ENCODE measurements at regions not wholly inside any gene's neighbourhood (a gene's known extent, or its start where the extent isn't known, plus 50 kb on each side); places are given as distances from the start of the nearest gene placed in this dataset.
A peak's percentile ranks its signal among the peaks of the same experiment; 100 is the strongest.
"Not testable (repeated sequence)": the region's sequence is repeated elsewhere in the genome, so short reads cannot be mapped to it uniquely, and the experiment has no call there.

DNA sequence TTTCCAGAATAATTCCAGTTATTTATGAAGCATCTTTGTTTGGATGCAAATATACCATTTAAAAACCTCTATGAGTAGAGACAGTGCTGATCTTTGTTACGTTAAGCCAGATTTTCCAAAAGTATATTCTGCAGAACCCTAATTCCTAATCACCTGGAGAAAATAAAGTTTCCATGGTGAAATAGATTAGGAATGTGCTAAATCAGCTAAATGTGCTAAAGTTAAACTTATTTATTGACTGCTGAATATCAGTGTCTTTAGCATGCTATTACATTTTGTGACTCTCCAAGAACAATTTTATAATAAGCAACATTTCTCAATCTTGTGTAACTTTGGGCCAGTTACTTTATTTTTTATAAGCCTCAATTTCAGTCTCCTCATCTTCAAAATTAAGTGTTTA is 196.3 kb upstream of the NFIA start:
- no peak for DNase-seq

DNA sequence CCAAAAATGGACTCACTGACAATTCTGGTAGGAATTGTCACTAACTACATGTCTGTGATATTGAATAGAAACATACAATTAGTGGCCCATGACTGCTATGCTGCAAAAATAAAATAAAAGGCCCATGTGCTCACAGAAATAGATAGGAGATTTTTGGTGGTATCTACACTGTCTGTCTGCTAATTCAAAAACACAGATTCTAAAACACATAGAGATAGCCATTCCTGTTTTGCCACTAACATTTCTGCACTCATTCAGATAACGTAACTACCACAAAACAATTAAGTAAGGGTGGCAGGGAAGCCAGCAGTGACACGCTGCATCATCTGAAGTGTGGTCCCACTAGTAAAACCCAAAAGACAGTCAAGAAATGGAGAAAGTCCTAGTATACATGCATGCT is 202.2 kb upstream of the NFIA start:
- DNase-seq = no peak

DNA sequence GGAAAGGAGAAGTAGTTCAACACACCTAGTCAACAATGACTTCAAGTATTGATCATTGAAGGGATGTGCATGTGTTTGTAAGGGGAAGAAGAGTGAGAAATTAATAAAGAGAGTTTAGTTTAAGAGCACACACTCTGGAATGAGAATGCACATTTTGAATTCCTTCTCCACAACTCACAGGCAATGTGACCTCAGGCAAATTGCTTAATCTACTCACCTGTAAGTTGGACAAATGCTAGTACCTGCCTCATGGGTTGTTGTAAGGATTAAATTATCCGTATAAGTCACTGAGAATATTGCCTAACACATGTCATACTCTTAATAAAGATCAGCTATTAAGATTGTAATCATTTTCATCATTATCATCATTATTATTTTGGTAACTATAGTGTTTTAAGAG is 204.0 kb upstream of the NFIA start:
- no peak for DNase-seq

DNA sequence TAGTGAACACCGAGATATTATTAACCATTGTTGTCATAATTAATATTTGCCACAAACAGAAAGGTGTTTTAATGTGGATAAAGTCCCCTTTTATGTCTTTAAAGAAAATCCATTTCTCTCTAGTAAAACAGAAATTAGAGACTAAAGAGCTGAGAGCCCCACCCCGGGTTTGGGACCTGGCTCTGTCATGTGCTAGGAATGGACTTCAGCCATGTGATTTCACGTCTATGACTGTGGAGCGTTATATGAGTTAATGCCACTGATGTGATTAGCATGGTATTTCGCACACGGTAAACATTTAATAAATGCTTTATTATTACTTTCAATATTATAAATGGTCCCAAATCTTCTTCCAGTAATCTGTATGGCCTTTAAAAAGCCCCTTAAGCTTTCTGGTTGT is 205.0 kb upstream of the NFIA start:
- DNase-seq = no peak

DNA sequence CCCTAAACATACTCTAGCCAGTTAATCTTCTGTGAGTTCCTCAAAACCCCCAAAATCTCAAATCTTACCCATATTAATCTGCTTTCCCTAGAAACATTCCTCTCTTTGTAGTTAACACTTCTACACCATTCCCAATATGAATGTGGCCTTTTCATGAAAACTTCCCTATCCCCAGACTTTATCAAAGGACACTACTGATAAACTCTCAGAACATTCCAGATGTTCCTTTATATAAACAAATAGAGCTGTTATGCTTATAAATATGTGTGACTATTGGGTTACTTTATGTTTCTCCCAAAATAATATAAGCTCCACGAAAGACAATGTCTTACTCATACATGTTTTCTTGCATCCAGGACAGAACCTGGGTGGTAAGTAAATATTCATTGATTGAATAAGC is 205.4 kb upstream of the NFIA start:
- DNase-seq = no peak

DNA sequence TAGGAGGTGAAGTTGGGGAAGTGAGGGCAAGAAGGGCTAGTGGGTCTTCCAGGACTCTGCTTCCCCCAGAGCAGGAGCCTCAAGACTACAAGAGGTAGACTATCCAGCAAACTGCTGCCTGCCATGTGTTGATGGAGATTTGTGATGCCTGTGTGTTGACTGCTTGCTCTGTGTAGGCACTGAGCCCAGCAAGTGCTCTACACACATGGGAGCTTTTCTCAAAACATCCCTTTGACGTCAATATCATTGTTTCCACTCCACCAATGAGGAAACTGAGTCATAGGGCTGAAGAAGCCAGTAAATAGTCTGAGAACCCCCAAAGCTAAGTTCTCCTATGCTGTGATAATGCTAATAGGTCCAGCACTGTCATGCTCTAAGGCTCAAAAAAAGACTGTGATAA is 207.2 kb upstream of the NFIA start:
- no peak for DNase-seq

DNA sequence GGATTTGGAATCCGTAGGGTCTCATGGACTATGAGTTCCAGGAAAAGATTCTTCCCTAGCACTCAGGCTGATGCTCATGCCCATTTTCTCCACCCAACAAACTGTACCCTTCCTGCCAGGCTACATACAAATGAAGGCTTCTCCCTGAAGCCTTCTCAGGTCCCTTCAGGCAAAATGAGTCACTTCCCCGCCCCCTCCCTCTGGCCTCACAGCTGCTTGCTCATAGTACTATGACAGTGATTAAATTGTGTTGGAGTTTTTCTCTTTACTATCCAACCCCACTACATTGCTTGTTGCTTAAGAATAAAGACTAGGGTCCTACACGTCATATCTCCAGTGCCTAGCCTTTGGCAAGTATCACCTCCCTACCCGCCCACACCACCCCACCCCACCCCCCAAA is 207.6 kb upstream of the NFIA start:
- DNase-seq = peak; percentile 67

DNA sequence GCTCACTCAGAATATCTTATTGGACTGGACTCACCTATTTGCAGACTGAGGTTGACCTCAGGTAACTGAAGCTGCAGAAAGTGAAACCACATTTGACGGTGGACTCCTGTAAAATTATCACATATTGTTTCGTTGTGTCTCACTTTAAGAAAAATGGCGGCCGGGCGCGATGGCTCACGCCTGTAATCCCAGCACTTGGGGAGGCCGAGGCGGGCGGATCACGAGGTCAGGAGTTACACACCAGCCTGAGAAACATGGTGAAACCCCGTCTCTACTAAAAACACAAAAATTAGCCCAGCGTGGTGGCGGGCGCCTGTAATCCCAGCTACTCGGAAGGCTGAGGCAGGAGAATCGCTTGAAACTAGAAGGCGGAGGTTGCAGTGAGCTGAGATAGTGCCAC is 209.0 kb upstream of the NFIA start:
- DNase-seq = not testable (repeated sequence)

DNA sequence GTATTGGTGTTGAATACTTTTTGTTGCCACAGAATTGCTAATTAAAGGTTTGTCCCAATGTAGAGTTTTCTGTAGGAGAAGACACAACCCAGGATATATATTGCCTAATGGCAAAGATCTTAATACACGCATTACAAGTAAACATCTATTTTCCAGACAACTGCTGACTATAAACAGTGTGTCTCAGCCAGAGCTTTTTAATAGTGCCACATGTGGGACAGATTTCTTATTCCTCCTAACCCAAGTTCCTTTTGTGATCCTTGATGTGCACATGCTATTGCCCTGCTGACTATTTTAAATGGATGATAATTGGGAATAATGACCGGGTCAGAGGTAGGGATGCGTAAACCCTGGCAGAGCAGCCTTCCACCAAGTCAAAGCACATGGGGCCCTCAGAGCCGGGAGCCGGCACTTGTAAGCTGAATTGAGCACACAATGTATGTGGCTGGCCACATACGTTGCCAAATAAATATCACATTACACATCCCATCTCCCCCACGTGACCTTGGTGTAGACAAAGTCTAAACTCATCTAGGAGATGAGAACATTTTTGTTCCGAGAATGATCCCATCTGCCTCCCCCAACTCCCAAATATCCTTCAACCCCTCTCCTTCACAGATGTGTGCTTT is 209.8 kb upstream of the NFIA start:
- no peak for DNase-seq

DNA sequence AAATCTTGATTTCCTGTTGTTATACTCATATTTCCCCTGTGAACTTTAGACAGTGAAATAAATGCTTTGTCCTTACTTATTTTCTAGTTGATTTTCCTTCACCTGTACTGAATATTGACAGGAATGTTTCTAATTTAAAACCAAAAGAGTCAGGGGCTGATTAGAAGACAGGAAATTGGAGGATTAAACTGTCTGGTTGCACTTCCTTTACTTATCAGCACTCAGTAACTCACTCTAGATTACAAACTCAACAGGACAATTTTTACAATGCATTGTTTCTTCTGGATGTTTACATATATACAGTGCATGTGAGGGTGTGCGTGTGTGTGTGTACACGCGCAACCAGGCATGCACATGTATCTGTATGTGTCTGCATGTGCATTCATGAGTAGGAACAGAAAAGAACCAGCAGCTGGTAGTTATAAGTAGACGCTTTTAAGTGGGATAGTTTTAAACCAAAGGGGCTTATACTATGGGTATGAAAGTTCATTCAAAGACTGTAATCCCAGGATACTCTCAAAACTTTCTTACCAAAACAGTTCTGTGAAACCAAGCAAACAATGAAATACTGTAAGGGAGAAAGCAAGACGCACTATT is 212.0 kb upstream of the NFIA start:
- DNase-seq = no peak

DNA sequence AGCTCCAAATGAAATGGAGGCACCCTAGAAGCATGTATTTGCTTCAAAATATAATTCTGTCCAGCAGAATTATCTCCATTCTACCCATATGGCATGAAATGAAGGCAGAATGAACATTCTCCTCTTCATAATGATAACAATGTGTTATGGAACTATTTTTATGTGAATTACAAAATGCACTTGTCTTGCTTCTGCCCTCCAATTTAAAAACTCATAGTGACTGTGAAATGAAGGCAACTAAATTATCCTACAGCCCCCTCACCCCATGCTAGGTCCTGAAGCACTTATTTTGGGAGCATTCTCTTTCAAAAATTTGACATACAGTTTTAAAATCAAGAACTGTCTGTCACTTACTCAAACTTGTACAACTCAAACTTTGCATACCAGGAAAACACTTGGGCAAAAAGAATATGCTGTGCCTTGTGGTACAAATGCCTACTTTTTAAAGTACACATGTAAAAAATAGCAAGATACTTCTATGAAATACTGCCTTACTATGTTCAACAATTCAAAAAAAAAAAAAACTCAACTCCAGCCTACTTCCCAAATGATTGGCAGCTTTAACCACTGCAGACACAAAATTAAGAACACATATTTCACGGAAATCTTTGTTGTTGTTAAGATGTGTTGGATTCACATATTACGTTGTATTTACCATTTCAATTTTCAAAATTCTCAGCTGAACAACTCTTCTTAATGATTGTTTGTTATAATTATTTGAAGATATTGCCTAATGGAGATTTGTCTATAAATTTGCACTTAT is 213.3 kb upstream of the NFIA start:
- no peak for DNase-seq

DNA sequence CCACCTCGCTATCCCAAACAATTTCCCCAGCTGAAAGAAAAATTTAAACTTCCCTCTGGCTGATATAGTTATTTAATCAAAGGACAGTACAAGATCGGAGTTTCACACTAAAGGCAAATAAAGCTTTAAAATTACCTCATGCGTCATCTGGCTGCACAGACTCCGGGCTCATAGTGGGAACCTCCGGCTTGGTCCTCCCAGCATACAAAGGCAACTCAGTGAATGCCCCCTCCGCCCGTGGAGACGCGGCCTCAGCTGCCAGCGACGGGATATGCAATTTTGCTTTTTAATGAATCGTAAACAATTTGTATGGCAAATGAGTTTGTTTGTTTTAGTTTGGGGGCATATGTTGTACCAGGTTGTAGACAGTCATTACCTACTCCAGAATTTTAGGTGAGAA is 214.6 kb upstream of the NFIA start:
- DNase-seq = no peak

DNA sequence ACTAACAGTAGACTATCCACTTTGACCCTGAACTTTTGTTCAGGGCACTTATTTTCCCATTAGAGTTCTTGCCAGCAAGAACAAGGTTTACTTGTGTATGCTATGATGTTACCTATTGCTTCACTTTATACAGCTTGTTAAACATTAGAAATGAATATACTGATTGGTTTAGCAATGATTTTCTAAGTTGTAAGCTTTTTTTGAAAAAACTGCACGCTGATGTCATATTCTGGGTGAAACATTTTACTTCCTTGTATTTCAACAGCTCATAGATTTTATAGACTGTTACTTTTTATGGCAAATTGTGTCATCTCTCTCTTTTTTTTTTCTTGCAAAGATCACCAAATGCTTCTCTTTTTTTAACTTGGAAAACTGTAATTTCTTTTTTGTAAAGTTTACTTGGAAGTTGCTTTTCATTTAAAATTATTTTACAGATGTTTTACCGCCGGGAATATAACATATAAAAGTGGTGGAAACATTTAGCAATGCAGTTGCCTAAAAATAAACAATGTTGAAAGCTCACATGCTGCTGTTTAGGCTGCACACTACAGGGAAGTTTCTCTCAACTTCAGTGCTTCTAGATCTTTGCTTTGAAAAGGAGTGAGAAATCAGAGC is 215.3 kb upstream of the NFIA start:
- peak; percentile 53 for DNase-seq

DNA sequence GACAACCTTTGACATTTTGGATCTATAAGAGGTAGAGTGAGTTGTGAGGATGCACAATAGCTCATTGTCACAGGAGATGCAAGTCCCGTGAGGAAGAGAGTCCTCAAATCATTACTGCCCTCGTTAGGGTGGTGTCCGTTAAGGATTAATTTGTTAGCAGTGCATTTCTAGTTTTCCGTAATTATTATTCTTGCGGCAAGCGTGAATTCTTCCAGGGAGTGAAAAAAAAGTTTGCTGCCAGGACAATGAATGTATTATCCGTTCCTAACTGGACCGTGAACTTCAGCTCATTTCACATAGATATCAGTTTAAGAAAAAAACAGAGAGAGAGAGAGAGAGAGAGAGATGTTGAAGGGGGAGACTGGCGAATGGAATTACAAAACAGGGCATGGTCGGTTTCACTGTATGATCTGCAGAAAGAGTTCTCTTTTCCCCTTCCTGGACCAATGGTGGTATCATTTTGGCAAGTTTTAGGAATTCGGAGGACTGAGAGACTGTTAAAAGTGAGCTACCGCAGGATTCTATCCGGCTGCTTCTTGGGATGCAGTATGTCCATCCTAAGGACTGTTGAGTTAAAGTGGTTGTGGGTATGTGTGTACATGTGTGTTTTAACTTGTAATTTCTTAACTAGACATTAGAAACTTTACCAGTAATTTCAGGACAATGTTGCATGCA is 216.0 kb upstream of the NFIA start:
- DNase-seq = no peak

DNA sequence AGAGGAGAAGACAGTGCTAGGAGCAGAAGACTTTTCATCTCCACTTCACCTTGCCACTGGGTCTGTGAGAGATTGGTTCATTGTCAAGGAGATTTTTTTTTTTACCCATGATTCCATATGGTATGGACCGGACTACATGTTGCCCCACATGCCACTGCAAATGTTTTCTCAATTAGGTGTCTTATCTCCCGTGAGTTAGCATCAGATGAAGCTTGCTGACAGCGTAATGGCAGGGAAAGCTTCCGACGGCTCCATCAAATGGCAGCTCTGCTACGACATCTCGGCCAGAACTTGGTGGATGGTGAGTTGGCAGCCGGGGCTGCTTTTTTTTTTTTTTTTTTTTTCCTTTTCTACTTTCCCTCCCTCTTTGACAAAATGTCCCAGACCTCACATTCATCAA is 217.2 kb upstream of the NFIA start:
- no peak for DNase-seq

DNA sequence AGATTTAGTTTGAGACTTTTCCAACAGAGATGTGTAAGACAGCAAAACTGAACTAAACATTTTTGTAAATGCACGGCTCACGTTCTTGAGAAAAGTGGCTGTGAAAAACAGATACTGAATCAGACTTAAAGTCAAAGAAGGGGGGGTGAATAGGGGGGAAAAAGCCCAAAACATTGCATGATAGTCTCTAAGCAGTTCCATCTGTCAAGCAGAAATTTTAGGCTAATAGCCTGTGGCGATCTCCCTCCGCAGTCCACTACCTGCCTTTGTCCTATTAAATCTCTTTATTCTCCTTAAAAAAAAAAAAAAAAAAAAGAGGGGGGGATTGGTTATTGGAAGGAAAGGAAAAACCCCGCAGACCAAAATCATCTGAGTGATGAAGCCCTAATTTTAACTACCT is 217.6 kb upstream of the NFIA start:
- DNase-seq = no peak

DNA sequence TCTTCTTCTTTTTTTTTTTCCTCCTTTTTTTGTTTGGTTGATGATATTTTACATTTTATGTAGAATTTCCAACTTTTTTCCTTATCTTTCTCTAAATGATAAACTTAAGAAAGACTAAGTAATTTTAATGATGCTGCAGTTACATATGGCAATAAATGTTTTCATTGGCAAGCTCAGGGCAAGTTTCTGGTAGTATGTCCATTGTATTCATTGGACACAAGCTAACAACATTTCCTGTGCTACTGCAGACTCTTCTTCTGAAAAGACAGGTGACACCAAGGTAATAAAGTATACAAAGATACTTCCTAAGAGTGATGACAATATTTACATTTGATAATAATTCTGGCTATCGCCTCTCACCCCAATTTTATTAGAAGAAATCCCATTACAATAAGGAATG is 219.2 kb upstream of the NFIA start:
- DNase-seq = no peak

DNA sequence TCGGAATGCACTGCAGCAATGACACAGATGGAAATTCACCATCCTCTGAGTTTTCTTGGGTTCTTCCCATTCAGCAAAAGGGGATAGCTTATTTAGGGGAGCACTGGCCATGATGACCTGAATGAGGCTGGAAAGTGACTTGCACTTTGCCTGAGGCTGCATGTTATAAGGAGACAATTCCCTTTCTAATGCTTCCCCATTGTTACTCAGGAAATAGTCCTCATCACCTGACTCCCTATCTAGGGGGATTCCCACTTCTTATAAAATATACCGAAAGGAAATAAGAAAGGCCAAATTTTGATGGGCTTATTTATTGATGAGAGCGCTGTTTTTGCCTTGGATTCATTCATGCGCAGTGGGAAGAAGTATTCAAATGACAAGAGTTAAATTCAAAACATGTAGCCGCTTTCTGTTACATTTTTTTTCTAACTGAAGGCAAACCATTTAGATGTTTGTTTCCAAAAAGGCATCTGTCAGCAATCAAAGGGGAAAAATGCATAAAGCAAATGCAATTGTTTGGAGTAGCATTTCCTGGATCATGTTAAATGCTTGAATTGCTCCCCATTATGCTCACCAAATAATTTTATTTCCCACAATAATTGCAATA is 220.3 kb upstream of the NFIA start:
- DNase-seq = no peak

DNA sequence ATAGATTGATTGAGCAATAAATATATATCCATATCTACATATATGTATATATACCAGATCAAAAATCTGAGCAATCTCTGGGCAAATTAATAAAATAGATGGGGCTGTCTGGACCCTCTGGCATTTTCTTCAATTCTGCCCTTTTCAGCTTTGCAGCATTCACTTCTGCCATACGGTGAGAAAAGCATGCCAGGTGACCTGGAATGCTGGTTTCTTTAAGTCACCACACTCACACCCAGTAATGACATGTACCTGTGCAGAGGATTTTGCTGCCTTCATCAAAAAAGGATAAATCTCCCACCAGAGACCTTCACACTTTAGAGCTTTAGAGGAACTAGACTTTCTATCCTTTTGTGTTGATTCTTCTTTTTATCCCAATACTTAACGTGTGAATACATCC is 223.2 kb upstream of the NFIA start:
- DNase-seq = no peak

DNA sequence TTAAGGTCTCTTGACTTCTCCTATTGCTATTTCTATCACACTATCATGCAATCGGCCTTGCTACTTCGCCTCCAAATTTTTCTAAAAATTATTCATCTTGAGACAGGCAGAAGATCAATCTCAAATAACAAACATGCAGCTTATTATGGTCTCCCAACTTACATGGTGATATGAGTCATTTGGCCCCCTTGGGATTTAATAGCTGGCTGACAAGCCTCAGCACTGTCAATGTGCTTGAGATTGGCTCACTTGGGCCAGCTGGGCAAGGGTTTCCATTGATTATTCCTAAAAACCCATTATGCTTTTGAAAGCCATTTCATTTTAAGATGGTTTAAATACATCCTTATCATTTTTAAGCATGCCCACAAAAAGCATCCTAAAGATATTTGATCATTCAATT is 224.5 kb upstream of the NFIA start:
- no peak for DNase-seq

DNA sequence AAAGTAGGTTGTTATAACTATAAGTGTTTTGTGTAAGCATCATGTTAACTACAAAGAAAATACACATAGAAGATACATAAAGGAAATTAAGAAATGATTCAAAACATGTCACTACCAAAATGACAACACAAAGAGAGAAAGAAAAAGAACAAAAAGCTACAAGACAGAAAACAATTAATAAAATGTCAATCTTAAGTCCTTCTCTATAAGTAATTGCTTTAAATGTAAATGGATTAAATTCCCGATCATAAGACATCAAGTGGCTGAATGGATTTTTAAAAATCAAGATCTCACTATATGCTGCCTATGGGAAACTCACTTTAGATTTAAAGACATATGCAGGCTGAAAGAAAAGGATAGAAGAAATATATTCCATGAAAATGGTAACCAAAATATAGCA is 232.3 kb upstream of the NFIA start:
- no peak for DNase-seq

DNA sequence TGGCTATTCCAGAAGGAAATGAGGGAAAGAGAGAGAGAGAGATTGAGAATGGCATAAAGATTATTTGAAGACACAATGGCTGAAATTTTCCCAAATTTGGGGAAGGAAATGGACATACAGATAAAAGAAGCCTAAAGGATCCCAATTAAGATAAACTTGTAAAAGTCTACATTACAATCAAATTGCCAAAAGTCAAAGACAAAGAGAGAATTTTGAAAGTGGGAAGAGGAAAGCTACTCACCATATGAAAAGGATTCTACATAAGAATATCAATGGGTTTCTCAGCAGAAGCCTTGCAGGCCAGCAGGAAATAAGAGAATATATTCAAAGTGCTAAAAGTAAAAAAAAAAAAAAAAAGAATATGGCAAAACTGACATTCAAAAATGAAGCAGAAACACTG is 233.0 kb upstream of the NFIA start:
- DNase-seq = no peak

DNA sequence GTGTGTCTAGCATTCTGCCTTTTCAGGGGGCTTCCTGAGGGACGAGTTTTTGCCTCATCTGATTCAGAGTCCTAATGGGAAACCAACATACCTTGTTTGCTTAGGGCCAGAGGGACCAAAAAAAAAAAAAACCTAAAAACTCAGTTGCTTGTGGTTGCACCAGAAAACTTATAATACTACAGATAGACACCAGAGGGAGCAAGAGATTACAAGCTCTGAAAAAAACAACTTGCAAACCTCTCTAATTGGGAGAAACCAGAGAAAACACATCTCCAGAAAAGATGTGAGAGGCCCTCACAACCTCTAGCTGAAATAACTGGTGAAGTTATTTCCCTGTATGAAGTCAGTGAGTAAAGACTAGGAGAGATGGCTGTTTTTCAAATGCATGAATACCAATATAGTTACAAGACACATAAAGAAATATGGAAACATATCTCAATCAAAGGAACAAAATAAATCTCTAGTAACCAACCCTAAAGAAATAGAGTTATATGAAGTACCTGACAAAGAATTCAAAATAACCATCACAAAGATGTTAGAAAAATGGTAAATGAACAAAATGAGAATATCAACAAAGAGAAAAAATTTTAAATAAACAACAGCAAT is 233.7 kb upstream of the NFIA start:
- DNase-seq = peak; percentile 86
